Stimulated activated CD4-positive, alpha-beta T cell treated with anti-CD3 and anti-CD28 coated beads, Interleukin-15, amount 100 ng/mL, for 24 hours (primary cell): ENCODE measurements at regions not wholly inside any gene's neighbourhood (a gene's known extent, or its start where the extent isn't known, plus 50 kb on each side); places are given as distances from the start of the nearest gene placed in this dataset.

Experiments used
- DNase-seq: peaks from one replicate; pipeline ENCODE4 v3.0.0-alpha.2; 2020

- no peak for DNase-seq
Observed at GRCh38 chr4:111512081-111512783, 633.0 kb upstream of the FAM241A start.

- DNase-seq = no peak
Observed at GRCh38 chr4:111519683-111520082, 625.6 kb upstream of the FAM241A start.

- DNase-seq = no peak
Observed at GRCh38 chr4:111530446-111530845, 614.8 kb upstream of the FAM241A start.

DNA sequence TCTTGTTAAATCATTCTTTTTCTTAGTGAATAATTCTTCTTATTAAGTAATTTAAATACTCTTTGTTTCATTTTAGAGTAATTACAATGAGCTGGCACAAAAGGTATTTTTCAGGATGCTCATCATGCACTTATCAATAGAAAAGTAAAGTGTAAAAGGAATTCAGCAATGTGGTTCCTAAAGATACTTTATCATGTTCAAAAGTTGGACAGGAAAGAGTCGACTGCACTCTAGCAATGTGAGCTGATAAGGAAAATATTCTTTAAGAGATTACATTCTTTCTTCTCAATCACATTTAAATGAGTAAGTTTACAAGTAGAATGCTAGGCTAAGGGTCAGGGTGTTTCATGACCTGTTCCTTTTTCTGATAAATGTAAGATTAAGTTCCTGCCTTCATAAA, 609.5 kb upstream of the FAM241A start:
- no peak for DNase-seq

DNA sequence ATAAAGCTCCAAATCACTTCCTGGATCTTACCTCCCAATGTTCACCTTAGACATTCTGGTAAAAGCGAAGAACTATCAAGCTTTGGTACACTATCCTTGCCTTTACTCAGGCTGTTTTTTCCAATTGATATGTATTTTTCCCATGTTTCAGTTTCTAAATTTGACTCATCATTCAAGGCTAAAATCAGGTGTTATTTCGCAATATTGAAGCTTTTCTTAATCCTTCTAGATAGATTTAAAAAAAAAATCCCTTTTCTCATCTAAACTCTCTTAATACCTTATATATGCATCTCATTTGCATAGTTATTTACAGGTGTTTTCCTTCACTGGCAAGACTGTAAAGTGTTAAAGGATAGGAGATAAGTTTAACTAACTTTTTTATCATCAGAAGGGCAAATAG, 608.1 kb upstream of the FAM241A start:
- no peak for DNase-seq

DNA sequence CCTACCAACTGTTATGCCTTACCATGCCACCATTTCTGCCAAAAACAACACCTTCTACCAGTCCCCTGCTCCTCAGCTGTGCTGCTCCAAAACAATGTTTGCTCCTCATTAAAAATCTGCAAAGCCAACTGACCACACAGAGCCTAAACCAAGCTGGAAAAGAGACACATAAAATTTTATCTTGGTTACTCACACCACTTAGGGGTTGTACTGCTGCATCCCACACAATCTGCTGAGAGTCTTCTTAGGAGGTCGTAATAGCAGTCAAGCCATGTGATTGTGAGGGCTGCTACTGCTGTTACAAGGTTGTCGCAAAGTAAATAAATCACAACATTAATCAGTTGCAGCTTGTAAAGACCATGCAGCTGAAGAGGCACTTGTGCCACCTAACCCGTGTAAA, 607.4 kb upstream of the FAM241A start:
- DNase-seq = no peak

- DNase-seq = no peak
Observed at GRCh38 chr4:111540671-111541070, 604.6 kb upstream of the FAM241A start.

- DNase-seq = no peak
Observed at GRCh38 chr4:111542056-111542455, 603.2 kb upstream of the FAM241A start.

GRCh38 chr4:111546881-111547280, 598.4 kb upstream of the FAM241A start:
- no peak for DNase-seq

- DNase-seq = no peak
Observed at GRCh38 chr4:111556141-111556781, 589.0 kb upstream of the FAM241A start.

- DNase-seq = no peak
Observed at GRCh38 chr4:111556851-111557250, 588.4 kb upstream of the FAM241A start.

DNA sequence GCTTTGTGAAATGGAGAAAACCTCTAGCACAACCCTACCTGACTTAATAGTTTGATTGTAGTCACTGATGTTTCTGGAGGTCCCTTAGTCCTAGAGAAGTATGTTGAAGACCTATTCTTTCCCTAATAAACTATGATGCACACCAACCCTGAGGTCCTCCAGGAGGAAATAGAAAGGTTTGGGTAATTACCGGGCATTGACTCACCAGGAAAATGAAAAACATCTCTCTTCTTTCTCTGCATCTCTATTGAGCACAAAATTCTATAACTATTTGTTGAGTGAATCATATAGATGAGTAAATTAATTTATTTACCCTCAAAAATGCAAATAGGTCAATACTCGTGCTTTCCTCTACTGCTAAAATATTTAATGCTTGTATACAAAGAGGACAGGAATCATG, 582.4 kb upstream of the FAM241A start:
- no peak for DNase-seq

GRCh38 chr4:111572470-111572869, 572.8 kb upstream of the FAM241A start:
- DNase-seq = no peak

- no peak for DNase-seq
Observed at GRCh38 chr4:111573386-111573785, 571.9 kb upstream of the FAM241A start.

GRCh38 chr4:111579767-111580166, 565.5 kb upstream of the FAM241A start:
- no peak for DNase-seq

DNA sequence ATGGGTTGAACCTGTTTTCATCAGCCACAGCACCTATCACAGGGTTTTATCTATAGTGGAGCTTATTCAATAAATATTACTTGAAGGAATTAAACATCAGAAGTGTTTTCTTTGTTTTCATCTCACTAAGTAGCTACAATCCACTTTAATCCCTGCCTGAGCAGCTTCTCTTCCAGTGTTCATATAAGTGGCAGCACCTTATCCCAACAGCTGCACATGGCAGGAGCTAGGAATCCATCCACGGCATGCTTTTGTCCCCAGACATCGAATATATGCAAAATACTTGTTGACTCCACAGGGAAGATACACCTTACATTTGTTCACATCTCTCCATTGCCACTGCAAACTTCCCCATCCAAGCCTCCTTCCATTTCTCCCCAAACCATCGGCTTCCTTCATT, 549.8 kb upstream of the FAM241A start:
- no peak for DNase-seq

- no peak for DNase-seq
Observed at GRCh38 chr4:111596491-111596890, 548.8 kb upstream of the FAM241A start.

DNA sequence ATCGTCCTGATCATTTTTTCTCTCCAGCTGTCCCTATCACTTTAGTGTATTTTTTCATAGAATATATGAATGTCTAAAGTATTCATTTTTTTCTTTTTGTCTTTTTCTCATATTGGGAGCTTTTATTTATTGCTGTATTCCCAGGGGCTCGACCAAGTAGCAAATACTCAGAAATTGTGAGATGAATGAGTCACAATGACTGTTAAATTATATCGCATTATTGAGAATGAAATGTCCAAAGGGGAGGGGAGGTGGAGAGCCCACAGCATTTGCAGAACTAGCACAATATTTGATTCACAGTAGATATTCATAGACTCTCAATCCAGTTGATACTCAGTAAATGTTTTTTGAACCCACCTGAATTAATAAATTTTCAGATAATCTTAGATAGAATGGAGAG, 543.6 kb upstream of the FAM241A start:
- no peak for DNase-seq

DNA sequence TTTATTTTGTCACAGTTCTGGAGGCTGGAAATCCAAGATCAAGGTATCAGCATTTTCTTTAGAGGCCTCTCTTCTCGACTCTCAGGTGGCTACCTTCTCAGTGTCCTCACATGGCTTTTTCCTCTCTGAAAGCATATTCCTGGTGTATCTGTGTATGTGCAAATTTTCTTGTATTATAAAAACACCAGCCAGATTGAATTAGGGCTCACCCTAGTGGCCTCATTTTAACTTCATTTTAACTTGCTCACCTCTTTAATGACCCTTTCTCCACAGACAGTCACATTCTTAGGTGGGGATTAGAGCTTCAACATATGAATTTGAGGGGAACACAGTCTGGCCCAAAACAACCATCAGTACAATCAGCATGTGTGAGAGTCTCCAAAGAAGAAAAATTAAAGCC, 542.4 kb upstream of the FAM241A start:
- DNase-seq = no peak

DNA sequence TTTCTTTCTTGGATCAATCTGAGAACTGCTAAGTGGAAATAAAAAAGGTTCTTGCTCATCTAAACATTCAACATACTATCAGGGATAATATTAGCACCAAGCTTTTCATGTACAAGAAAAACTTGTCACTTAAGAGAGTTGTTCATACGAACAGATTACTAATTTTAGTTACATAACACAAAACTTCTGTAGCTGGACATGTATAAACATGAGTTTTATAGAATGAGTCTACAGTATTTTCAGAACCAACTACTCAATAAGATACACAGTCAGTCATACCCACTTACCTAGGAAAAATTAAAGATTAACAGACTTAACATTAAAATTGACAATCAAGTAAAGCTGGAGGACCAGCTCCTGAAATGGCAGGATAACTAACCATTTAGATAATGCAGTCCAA, 540.1 kb upstream of the FAM241A start:
- DNase-seq = no peak

GRCh38 chr4:111610681-111611080, 534.6 kb upstream of the FAM241A start:
- no peak for DNase-seq

DNA sequence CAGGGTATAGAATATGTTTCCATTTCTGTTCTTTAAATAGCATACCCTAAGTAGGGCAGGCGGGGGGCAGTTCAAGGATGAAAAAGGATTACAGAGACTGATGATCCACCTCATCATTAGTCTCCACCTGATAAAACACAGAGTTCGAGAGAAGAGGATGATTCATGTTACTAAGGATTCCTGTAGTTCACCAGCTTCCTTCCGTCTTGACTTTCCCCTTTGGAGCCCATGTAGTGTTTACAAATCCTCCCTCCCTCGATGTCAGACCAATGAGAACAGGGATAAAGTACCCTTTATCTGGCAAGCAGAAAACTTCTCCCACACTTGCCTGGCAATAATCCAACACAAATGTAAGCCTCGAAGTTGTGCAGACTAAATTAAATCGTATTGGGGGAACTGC, 526.3 kb upstream of the FAM241A start:
- no peak for DNase-seq

GRCh38 chr4:111628437-111628836, 516.8 kb upstream of the FAM241A start:
- DNase-seq = no peak

GRCh38 chr4:111630705-111631104, 514.5 kb upstream of the FAM241A start:
- no peak for DNase-seq
